ENCODE measurements at regions not wholly inside any gene's neighbourhood (a gene's known extent, or its start where the extent isn't known, plus 50 kb on each side); places are given as distances from the start of the nearest gene placed in this dataset.

GRCh38 chr9:14517154-14517906 lies 175.9 kb downstream of the ZDHHC21 start:
- no peak for TF ChIP-seq TAF1 (IDR thresholded peaks at IDR 0.05; ENCODE audit: borderline replicate concordance, insufficient read depth, low read length)
- no peak for TF ChIP-seq POLR2AphosphoS5 (IDR thresholded peaks at IDR 0.05; ENCODE audit: low read depth, low read length)
- no peak for TF ChIP-seq REST (IDR thresholded peaks at IDR 0.05; ENCODE audit: insufficient read depth in 1 of 2, low read depth in 2 of 2, low read length in 2 of 2)
- TF ChIP-seq SIN3A (IDR thresholded peaks at IDR 0.05; ENCODE audit: borderline replicate concordance, insufficient read depth, low read length), result no peak
- TF ChIP-seq FOXP2 (optimal IDR thresholded peaks at IDR 0.05; ENCODE audit: borderline replicate concordance, extremely low read depth, extremely low read length, insufficient read depth), result no peak

GRCh38 chr9:14516656-14517055 lies 176.6 kb downstream of the ZDHHC21 start:
- TF ChIP-seq POLR2AphosphoS5 (IDR thresholded peaks at IDR 0.05; ENCODE audit: low read depth, low read length), result no peak
- TF ChIP-seq SIN3A (IDR thresholded peaks at IDR 0.05; ENCODE audit: borderline replicate concordance, insufficient read depth, low read length), result no peak
- TF ChIP-seq TAF1 (IDR thresholded peaks at IDR 0.05; ENCODE audit: borderline replicate concordance, insufficient read depth, low read length), result no peak
- TF ChIP-seq FOXP2 (optimal IDR thresholded peaks at IDR 0.05; ENCODE audit: borderline replicate concordance, extremely low read depth, extremely low read length, insufficient read depth), result no peak
- TF ChIP-seq REST (IDR thresholded peaks at IDR 0.05; ENCODE audit: insufficient read depth in 1 of 2, low read depth in 2 of 2, low read length in 2 of 2), result no peak

- TF ChIP-seq TAF1 (IDR thresholded peaks at IDR 0.05; ENCODE audit: borderline replicate concordance, insufficient read depth, low read length) (no peak), SIN3A (IDR thresholded peaks at IDR 0.05; ENCODE audit: borderline replicate concordance, insufficient read depth, low read length) (no peak), FOXP2 (optimal IDR thresholded peaks at IDR 0.05; ENCODE audit: borderline replicate concordance, extremely low read depth, extremely low read length, insufficient read depth) (no peak), POLR2AphosphoS5 (IDR thresholded peaks at IDR 0.05; ENCODE audit: low read depth, low read length) (no peak), REST (IDR thresholded peaks at IDR 0.05; ENCODE audit: insufficient read depth in 1 of 2, low read depth in 2 of 2, low read length in 2 of 2) (no peak)
These were observed 177.5 kb downstream of the ZDHHC21 start for GRCh38 chr9:14515571-14516198.

- TF ChIP-seq POLR2AphosphoS5 (IDR thresholded peaks at IDR 0.05; ENCODE audit: low read depth, low read length) (no peak), TAF1 (IDR thresholded peaks at IDR 0.05; ENCODE audit: borderline replicate concordance, insufficient read depth, low read length) (no peak), SIN3A (IDR thresholded peaks at IDR 0.05; ENCODE audit: borderline replicate concordance, insufficient read depth, low read length) (no peak), REST (IDR thresholded peaks at IDR 0.05; ENCODE audit: insufficient read depth in 1 of 2, low read depth in 2 of 2, low read length in 2 of 2) (no peak), FOXP2 (optimal IDR thresholded peaks at IDR 0.05; ENCODE audit: borderline replicate concordance, extremely low read depth, extremely low read length, insufficient read depth) (no peak)
These were observed 178.2 kb downstream of the ZDHHC21 start for GRCh38 chr9:14515049-14515448.
